HG02852 (cell line): ENCODE measurements at regions not wholly inside any gene's neighbourhood (a gene's known extent, or its start where the extent isn't known, plus 50 kb on each side); places are given as distances from the start of the nearest gene placed in this dataset.

Source experiments
- ATAC-seq: cut with Tn5 transposase; IDR thresholded peaks from one replicate; pipeline ENCODE4 v1.9.1; 2021; ENCODE audit warnings: mild to moderate bottlenecking, moderate library complexity; ENCODE audit not compliant: unreplicated experiment

GRCh38 chr20:56949318-56949717, 317.1 kb downstream of the BMP7 start:
- no peak for ATAC-seq

DNA sequence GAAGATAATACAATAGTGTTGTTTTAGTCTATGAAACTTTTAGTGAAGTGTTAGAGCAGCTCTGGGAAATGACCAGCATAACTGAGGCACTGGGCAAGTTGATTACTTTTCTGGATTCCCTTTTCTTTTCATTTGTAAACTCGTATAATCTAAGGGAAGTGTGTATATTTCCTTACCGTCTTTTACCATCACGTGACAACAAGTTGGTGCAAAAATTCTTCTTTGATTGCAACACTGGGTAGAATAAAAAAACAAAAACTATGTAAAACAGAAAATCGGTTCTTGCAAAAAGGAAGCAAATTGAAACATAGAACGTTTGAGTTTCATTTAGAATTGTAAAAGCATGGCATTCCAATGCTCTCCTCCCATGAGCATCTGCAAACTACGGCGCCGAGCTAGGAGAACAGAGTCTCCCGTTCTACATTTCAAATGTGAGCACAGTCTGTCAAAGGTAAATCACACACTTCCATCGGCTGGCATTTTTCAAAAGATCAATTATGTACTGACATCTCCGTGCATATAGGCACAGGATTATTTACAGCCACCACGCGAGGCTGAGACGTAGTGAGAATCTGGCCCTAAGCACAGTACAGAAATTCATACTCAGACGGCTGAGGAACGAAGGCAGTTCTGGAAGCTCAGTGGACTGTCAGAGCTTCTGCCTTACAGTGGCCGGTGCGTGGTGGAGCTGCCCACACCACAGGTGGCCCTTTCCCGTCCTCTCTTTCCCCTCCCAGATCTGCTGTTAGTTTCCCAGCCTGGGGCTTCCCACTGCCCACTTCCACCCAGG, 314.0 kb downstream of the BMP7 start:
- no peak for ATAC-seq

DNA sequence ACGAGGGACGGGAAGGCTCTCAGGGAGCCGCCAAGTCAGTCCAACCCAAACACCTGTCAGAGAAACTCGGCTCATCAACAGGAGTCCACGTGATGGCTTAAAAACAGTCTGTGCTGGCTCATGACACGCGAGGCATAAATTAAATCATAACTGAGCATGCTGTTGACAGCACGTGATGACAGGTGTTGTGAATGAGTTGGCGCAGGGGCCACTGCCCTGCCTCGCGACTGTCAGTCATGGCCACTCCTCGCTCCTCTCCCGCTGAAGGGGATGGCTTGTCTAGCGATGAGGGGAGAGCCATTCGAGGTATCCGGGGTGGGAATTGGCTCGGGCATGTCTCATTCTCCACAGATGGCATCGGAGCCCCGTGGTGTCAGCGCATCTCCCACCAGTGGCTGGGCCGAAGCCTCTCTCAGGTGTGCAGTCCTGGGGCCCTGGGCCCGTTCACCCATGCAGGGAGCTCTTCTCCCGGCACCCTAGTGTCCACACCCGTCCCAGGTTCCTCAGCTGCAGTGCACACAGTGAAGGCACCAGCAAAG, 313.3 kb downstream of the BMP7 start:
- no peak for ATAC-seq

- ATAC-seq: no peak
These were observed 311.6 kb downstream of the BMP7 start for GRCh38 chr20:56954797-56955196.

DNA sequence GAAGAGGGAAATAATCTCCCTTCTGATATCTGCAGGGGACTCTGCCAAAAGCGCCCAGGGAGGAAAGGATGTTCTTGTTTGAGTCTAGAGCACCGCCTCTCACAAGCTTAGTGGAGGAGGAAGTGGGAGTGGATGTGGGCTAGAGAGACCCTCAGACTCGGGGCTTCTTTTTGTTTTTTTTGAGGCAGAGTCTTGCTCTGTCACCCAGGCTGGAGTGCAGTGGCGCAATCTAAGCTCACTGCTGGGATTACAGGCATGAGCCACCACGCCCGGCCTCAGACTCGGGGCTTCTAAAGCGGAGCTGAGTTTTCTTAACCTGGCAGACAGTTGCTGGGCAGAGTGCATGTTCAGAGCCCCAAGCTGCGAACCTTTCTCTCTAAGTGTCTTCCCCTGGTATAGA, 310.8 kb downstream of the BMP7 start:
- ATAC-seq: no peak

DNA sequence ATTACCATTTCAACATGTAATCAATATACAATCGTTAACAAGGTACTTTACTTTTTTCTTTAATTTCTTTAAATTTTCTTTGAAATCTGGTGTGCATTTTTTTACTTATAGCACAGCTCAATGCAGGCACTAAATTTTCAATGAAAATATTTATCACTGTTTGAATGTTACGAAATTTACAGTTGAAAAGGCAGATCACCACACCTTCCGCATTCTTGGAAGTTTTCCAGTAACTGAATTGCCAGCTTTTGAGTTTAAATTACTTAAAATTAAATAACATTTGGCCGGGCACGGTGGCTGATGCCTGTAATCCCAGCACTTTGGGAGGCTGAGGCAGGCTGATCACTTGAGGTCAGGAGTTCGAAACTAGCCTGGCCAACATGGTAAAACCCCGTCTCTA, 309.9 kb downstream of the BMP7 start:
- ATAC-seq: no peak

DNA sequence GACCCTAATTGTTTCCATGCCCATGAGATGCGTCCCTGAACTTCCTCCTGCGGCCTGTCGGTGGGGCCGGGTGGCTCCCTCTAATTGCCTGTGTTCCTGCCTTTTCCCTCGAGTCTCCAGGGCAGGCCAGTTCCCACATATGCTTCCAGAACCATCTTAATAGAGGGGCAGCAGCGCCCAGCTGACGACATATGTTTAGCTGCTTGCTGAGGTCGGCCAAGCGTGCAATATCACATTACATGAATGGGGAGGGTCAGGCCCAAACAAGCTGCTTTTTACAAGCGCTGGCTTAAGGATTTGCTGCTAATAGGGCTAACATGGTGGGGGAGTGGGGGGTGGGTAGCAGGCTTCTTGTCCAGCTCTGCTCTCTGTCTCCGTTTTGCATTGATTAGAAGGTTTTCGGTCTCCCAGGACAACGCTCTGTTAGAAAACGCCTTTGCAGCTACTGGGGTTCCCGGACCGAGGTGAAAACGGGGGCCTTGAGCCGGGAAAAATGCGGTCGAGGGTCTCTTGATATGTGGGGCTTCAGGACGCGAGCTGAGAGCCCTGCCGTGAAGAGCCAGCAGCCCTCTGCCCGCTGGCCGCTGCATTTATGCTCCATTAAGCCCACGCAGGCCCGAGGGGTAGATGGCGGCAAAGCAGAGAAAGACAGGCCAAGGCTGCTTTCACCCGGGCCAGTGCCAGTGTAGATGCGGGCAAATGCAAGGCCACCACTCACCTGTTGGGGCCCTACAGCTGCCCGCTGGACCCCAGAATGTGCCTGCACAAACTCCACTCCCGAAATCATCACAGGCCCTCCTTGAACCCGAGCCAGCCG, 308.5 kb downstream of the BMP7 start:
- ATAC-seq: no peak

GRCh38 chr20:56964901-56965300, 301.5 kb downstream of the BMP7 start:
- no peak for ATAC-seq

GRCh38 chr20:56967916-56968315, 298.5 kb downstream of the BMP7 start:
- ATAC-seq: no peak

DNA sequence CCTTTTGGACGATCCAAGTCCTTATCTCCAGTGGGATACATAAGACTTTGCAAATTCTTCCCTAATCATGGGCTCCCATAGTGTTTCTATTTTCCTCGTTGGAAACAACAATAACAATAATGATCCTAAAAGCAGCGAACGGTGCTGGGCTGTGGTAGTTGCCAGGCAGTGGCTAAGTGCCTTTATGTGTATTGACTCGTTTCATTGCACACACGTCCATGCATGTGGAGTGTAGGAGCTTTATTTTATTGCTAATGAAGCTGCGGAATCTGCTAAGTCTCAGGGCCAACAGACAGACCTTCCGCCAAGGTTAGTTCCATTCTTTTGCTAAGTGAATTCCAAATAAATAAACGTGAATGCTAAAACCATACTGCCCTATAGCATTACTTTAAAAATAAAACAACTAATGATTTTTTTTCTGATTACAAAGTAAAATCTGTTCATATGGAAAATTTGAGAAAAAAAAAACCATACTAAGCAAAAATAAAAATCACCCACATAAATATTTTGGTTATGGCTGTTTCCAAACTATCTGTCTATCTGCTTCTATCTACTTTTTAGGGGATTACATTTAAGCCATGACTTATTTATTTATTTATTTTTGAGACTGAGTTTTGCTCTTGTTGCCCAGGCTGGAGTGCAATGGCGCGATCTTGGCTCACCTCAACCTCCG, 297.9 kb downstream of the BMP7 start:
- ATAC-seq: no peak

GRCh38 chr20:56974499-56975250, 291.8 kb downstream of the BMP7 start:
- ATAC-seq: no peak

GRCh38 chr20:56975838-56976237, 290.6 kb downstream of the BMP7 start:
- no peak for ATAC-seq

GRCh38 chr20:56976336-56976735, 290.1 kb downstream of the BMP7 start:
- no peak for ATAC-seq

GRCh38 chr20:56978475-56978874, 288.0 kb downstream of the BMP7 start:
- ATAC-seq: no peak

DNA sequence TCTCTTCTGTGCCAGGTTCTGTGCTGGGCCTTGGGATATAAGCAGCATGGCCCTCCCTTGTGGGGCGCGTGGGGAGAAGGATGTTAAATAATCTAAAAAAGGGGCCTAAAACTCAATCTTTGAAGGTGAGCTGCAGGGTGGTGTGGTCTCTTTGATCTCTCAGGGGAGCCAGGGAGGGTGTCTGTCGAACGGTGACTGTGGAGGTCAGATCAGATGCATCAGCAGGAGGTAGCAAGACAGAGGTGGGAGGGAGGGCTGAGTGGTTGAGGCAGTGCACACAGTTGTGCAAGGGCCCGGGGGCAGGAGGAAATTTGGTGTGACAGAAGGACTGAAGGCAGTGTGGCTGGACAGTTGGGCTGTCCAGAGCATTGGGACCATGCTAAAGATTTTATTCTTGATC, 287.3 kb downstream of the BMP7 start:
- no peak for ATAC-seq

- ATAC-seq: no peak
These were observed 285.1 kb downstream of the BMP7 start for GRCh38 chr20:56981301-56981700.

DNA sequence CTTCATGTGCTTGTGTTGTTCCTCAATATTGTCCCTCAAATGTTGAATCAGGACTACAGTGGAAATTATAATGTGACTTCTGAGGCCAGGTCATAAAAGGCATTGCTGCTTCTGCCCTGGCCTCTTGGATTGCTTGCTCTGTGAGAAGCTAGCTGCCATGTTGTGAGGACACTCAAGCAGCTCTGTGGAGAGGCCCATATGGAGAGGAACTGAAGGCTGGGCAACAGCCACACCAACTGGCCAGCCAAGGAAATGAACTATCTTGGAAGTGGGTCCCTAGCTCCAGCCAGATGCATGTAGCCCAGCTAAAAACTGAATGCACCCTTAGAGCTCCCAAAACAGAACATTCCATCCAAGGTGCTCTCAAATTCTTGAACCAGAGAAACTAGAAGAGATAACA, 282.6 kb downstream of the BMP7 start:
- ATAC-seq: no peak

DNA sequence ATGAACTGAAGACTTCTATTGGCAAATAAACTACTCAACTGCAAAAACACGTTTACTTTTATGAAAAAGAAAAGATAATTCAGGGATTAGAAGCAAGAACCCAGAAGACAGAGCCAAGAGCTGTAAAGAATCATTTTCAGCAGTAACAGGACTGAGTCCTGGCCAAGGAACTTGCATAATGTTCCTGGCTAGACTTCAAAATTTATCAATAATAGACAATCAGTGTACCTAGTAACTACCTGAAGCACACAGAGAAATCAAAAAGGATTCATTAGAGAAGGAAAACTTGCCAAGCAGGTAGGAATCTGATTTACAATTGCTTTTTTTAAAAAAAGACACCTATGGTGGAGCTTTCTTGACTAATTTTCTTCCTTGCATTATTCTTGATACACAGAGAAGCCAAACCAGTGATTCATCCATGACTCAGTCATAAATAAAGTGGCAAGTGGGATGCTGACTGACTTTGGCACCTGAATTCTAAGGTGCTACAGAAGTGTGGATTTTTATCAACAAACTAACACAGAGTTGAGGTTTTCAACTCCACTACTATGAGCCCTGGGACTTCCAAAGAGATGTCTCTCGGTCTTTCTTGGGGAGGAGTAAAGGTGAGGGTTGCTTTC, 281.3 kb downstream of the BMP7 start:
- ATAC-seq: no peak

DNA sequence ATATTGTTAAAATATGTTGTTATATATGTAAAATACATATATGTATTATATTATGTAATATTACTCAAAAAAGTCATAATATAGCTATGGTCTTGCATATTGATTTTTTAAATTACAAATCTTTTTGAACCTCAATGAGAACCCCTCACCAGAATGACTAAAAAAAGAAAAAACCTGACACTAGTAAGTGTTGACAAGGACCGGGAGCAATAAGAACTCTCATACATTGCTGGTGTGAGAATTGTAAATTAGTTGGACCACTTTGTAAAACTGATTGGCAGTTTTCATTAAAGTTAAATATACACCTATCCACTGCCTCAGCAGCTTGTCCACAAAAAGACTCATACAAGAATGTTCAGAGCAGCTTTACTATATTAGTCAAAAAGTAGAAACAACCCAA, 280.0 kb downstream of the BMP7 start:
- no peak for ATAC-seq
